Lower lobe of right lung (tissue), 2 donors: ENCODE measurements at regions not wholly inside any gene's neighbourhood (a gene's known extent, or its start where the extent isn't known, plus 50 kb on each side); places are given as distances from the start of the nearest gene placed in this dataset.
A peak's percentile ranks its signal among the peaks of the same experiment; 100 is the strongest.
"Not testable (repeated sequence)": the region's sequence is repeated elsewhere in the genome, so short reads cannot be mapped to it uniquely, and the experiment has no call there.

ENCODE experiments used
- ATAC-seq, 2 donors: fragments of 200-7000 bp; cut with Tn5 transposase; one replicate each; pipeline ENCODE4 v1.9.1; 2020 to 2022; ENCODE audit warnings: mild to moderate bottlenecking in 2 of 2, moderate library complexity in 2 of 2
- DNase-seq: peaks from one replicate; pipeline ENCODE4 v3.0.0-alpha.2; 2020
- H3K27ac ChIP-seq: fragments of 200-600 bp; one replicate; pipeline ENCODE4 v1.8.0; 2022
- H3K27me3 ChIP-seq: fragments of 200-600 bp; one replicate; pipeline ENCODE4 v1.8.0; 2022; ENCODE audit warnings: low read depth
- H3K36me3 ChIP-seq: fragments of 200-600 bp; one replicate; pipeline ENCODE4 v1.8.0; 2022; ENCODE audit warnings: mild to moderate bottlenecking
- H3K4me1 ChIP-seq: fragments of 200-600 bp; one replicate; pipeline ENCODE4 v1.8.0; 2022
- H3K4me3 ChIP-seq: fragments of 200-600 bp; one replicate; pipeline ENCODE4 v1.8.0; 2022; ENCODE audit warnings: mild to moderate bottlenecking
- H3K9me3 ChIP-seq: fragments of 200-600 bp; one replicate; pipeline ENCODE4 v1.8.0; 2022
- CTCF ChIP-seq: fragments of 200-600 bp; IDR thresholded peaks from one replicate; pipeline ENCODE4 v1.8.0; 2022; ENCODE audit warnings: antibody characterized with exemption, mild to moderate bottlenecking
- intact Hi-C: fragments of 100-400 bp; cut with DNase I; formaldehyde crosslinking; loops from one replicate; pipeline ENCODE4 v1.11.0; 2022
- donor health status: DM: no; HTN: yes; CAD: no; lungs with severe emphysema.

- TF ChIP-seq CTCF: no peak
- ATAC-seq (no peak), DNase-seq (no peak)
- Histone ChIP-seq H3K36me3 (no peaks in the 10 kb centered on the region), H3K27me3 (no peaks in the 10 kb centered on the region), H3K9me3 (no peaks in the 10 kb centered on the region), H3K4me3 (no peak overlapping the region), H3K4me1 (no peaks in the 10 kb centered on the region), H3K27ac (no peak overlapping the region)
- intact Hi-C loops: no loop called here
Observed at GRCh38 chr10:120034236-120034635, 141.7 kb downstream of the SEC23IP start.

GRCh38 chr10:120039046-120039445 is 146.5 kb downstream of the SEC23IP start:
- DNase-seq: no peak
- H3K36me3 ChIP-seq: no peaks in the 10 kb centered on the region
- intact Hi-C loops: no loop called here
- no peak for TF ChIP-seq CTCF
- H3K4me3 ChIP-seq: no peak overlapping the region
- no peak overlapping the region for H3K27ac ChIP-seq
- no peaks in the 10 kb centered on the region for H3K4me1 ChIP-seq
- ATAC-seq: no peak
- no peaks in the 10 kb centered on the region for H3K27me3 ChIP-seq
- H3K9me3 ChIP-seq: no peaks in the 10 kb centered on the region

- intact Hi-C loops: no loop called here
- Histone ChIP-seq H3K36me3 (no peaks in the 10 kb centered on the region), H3K4me1 (no peaks in the 10 kb centered on the region), H3K27ac (no peak overlapping the region), H3K4me3 (no peak overlapping the region), H3K27me3 (no peaks in the 10 kb centered on the region), H3K9me3 (no peaks in the 10 kb centered on the region)
- no peak for TF ChIP-seq CTCF
- no peak for DNase-seq
- no peak for ATAC-seq
Observed at GRCh38 chr10:120039826-120040225, 147.3 kb downstream of the SEC23IP start.

GRCh38 chr10:120041807-120042559 is 149.5 kb downstream of the SEC23IP start:
- Histone ChIP-seq H3K27me3 (no peaks in the 10 kb centered on the region), H3K9me3 (no peaks in the 10 kb centered on the region), H3K36me3 (no peaks in the 10 kb centered on the region), H3K27ac (no peak overlapping the region), H3K4me1 (no peaks in the 10 kb centered on the region), H3K4me3 (no peak overlapping the region)
- no peak for TF ChIP-seq CTCF
- peak in 1 of 2 donors; percentile 42 for ATAC-seq
- intact Hi-C loops: no loop called here
- no peak for DNase-seq

GRCh38 chr10:120042705-120043104 is 150.2 kb downstream of the SEC23IP start:
- H3K9me3 ChIP-seq: no peaks in the 10 kb centered on the region
- no peaks in the 10 kb centered on the region for H3K27me3 ChIP-seq
- no peaks in the 10 kb centered on the region for H3K4me1 ChIP-seq
- no peak for ATAC-seq
- no peak overlapping the region for H3K27ac ChIP-seq
- H3K4me3 ChIP-seq: no peak overlapping the region
- intact Hi-C loops: no loop called here
- H3K36me3 ChIP-seq: no peaks in the 10 kb centered on the region
- no peak for TF ChIP-seq CTCF
- DNase-seq: no peak

- H3K4me1 ChIP-seq, H3K27ac ChIP-seq, H3K27me3 ChIP-seq, H3K9me3 ChIP-seq, H3K36me3 ChIP-seq, intact Hi-C loops, H3K4me3 ChIP-seq, ATAC-seq, DNase-seq: not testable (repeated sequence)
Observed at GRCh38 chr10:120047373-120047772, 154.8 kb downstream of the SEC23IP start.
